ENCODE measurements at regions not wholly inside any gene's neighbourhood (a gene's known extent, or its start where the extent isn't known, plus 50 kb on each side); places are given as distances from the start of the nearest gene placed in this dataset.
"Not testable (repeated sequence)": the region's sequence is repeated elsewhere in the genome, so short reads cannot be mapped to it uniquely, and the experiment has no call there.

DNA sequence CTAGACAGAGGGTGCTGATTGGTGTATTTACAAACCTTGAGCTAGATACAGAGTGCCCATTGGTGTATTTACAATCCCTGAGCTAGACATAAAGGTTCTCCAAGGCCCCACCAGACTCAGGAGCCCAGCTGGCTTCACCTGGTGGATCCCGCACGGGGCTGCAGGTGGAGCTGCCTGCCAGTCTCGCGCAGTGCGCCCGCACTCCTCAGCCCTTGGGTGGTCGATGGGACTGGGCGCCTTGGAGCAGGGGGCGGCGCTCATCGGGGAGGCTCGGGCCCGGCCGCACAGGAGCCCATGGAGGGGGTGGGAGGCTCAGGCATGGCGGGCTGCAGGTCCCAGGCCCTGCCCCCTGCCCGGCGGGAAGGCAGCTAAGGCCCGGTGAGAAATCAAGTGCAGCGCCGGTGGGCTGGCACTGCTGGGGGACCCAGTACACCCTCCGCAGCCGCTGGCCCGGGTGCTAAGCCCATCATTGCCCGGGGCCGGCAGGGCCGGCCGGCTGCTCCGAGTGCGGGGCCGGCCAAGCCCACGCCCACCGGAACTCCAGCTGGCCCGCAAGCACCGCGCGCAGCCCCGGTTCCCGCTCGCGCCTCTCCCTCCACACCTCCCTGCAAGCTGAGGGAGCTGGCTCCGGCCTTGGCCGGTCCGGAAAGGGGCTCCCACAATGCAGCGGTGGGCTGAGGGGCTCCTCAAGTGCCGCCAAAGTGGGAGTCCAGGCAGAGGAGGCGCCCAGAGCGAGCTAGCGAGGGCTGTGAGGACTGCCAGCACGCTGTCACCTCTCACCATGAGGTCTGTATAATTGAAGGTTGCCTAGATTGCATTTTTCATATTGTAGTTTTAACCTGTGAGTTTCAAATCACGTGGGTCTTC is 765.4 kb downstream of the TAF11L14 start:
- TF ChIP-seq CTCF (conservative IDR thresholded peaks at IDR 0.05 in 1 of 2, IDR thresholded peaks at IDR 0.05 in 1 of 2; ENCODE audit: extremely low read depth in 1 of 2, insufficient read depth in 1 of 2, low read depth in 1 of 2, low read length in 2 of 2); EZH2 (IDR thresholded peaks at IDR 0.05; ENCODE audit: borderline replicate concordance, low read length): not testable (repeated sequence)
